ENCODE measurements at regions not wholly inside any gene's neighbourhood (a gene's known extent, or its start where the extent isn't known, plus 50 kb on each side); places are given as distances from the start of the nearest gene placed in this dataset.
"Not testable (repeated sequence)": the region's sequence is repeated elsewhere in the genome, so short reads cannot be mapped to it uniquely, and the experiment has no call there.

GRCh38 chr6:27531772-27532459 is 59.0 kb upstream of the ZNF184 start:
- H3K79me2 ChIP-seq (ENCODE audit: low read length), result no peaks in the 10 kb centered on the region
- H3F3A ChIP-seq (ENCODE audit: insufficient read depth, low read length), result no peaks in the 10 kb centered on the region
- no peak overlapping the region for H3K4me2 ChIP-seq (ENCODE audit: low read depth, low read length)
- H3K9ac ChIP-seq (ENCODE audit: low read length), result no peak overlapping the region
- no peaks in the 10 kb centered on the region for H3K4me1 ChIP-seq (ENCODE audit: low read length)
- TF ChIP-seq EZH2 (optimal IDR thresholded peaks at IDR 0.05; ENCODE audit: low read depth, low read length), result no peak
- no peak for TF ChIP-seq CTCF (IDR thresholded peaks at IDR 0.05; ENCODE audit: low read length)
- TF ChIP-seq EZH2phosphoT487 (IDR thresholded peaks at IDR 0.05; ENCODE audit: low read length), result no peak
- H3K27ac ChIP-seq (ENCODE audit: low read length), result no peak overlapping the region
- H3K9me2 ChIP-seq (replicated peaks; ENCODE audit: insufficient read depth, low read length), result no peaks in the 10 kb centered on the region
- H2AFZ ChIP-seq (ENCODE audit: low read length), result no peak overlapping the region
- H3K27me3 ChIP-seq (replicated peaks; ENCODE audit: insufficient read depth, low read length), result no peaks in the 10 kb centered on the region
- H4K20me1 ChIP-seq (ENCODE audit: insufficient read depth, low read length), result no peaks in the 10 kb centered on the region
- no peaks in the 10 kb centered on the region for H3K9me3 ChIP-seq (replicated peaks; ENCODE audit: insufficient read depth, low read length)
- H3K36me3 ChIP-seq (replicated peaks; ENCODE audit: insufficient read depth, low read length), result no peaks in the 10 kb centered on the region
- no peak overlapping the region for H3K4me3 ChIP-seq (ENCODE audit: low read length)
- no peak for DNase-seq

GRCh38 chr6:27529796-27530195 is 56.9 kb upstream of the ZNF184 start:
- not testable (repeated sequence) for DNase-seq; H3K27ac ChIP-seq (ENCODE audit: low read length); H3K4me2 ChIP-seq (ENCODE audit: low read depth, low read length); H4K20me1 ChIP-seq (ENCODE audit: insufficient read depth, low read length); H3K4me1 ChIP-seq (ENCODE audit: low read length); H3K36me3 ChIP-seq (replicated peaks; ENCODE audit: insufficient read depth, low read length); H3F3A ChIP-seq (ENCODE audit: insufficient read depth, low read length); H3K9me2 ChIP-seq (replicated peaks; ENCODE audit: insufficient read depth, low read length); H3K9ac ChIP-seq (ENCODE audit: low read length); H3K4me3 ChIP-seq (ENCODE audit: low read length); H2AFZ ChIP-seq (ENCODE audit: low read length); H3K79me2 ChIP-seq (ENCODE audit: low read length); H3K27me3 ChIP-seq (replicated peaks; ENCODE audit: insufficient read depth, low read length); H3K9me3 ChIP-seq (replicated peaks; ENCODE audit: insufficient read depth, low read length)

- TF ChIP-seq EZH2 (optimal IDR thresholded peaks at IDR 0.05; ENCODE audit: low read depth, low read length), result no peak
- no peak for TF ChIP-seq CTCF (IDR thresholded peaks at IDR 0.05; ENCODE audit: low read length)
- TF ChIP-seq EZH2phosphoT487 (IDR thresholded peaks at IDR 0.05; ENCODE audit: low read length), result no peak
- Histone ChIP-seq H2AFZ (ENCODE audit: low read length) (no peak overlapping the region), H3K9ac (ENCODE audit: low read length) (no peak overlapping the region), H3K9me3 (replicated peaks; ENCODE audit: insufficient read depth, low read length) (no peaks in the 10 kb centered on the region), H3K4me3 (ENCODE audit: low read length) (no peak overlapping the region), H3K36me3 (replicated peaks; ENCODE audit: insufficient read depth, low read length) (no peaks in the 10 kb centered on the region), H3K9me2 (replicated peaks; ENCODE audit: insufficient read depth, low read length) (no peaks in the 10 kb centered on the region), H3K27me3 (replicated peaks; ENCODE audit: insufficient read depth, low read length) (no peaks in the 10 kb centered on the region), H3F3A (ENCODE audit: insufficient read depth, low read length) (no peaks in the 10 kb centered on the region), H3K27ac (ENCODE audit: low read length) (no peak overlapping the region), H4K20me1 (ENCODE audit: insufficient read depth, low read length) (no peaks in the 10 kb centered on the region), H3K4me1 (ENCODE audit: low read length) (no peaks in the 10 kb centered on the region), H3K4me2 (ENCODE audit: low read depth, low read length) (no peak overlapping the region), H3K79me2 (ENCODE audit: low read length) (no peaks in the 10 kb centered on the region)
- DNase-seq, result no peak
Observed at GRCh38 chr6:27528714-27529113, 55.8 kb upstream of the ZNF184 start.
